LNCAP (cell line): ENCODE measurements at regions not wholly inside any gene's neighbourhood (a gene's known extent, or its start where the extent isn't known, plus 50 kb on each side); places are given as distances from the start of the nearest gene placed in this dataset.

Source experiments
- CTCF ChIP-seq: fragments of 450-650 bp; IDR thresholded peaks from 2 replicates; pipeline ENCODE4 v1.5.1; 2017; ENCODE audit warnings: mild to moderate bottlenecking

GRCh38 chr12:111129149-111129767 lies 208.9 kb upstream of the MYL2 start:
- TF ChIP-seq CTCF = no peak

GRCh38 chr12:111126331-111126730 lies 206.0 kb upstream of the MYL2 start:
- no peak for TF ChIP-seq CTCF

- TF ChIP-seq CTCF = no peak
Measured at GRCh38 chr12:111124183-111124582, 203.8 kb upstream of the MYL2 start.

- no peak for TF ChIP-seq CTCF
Measured at GRCh38 chr12:111123390-111123789, 203.0 kb upstream of the MYL2 start.

GRCh38 chr12:111122458-111122878 lies 202.1 kb upstream of the MYL2 start:
- no peak for TF ChIP-seq CTCF

- no peak; the same call in 1 of the 2 replicates for TF ChIP-seq CTCF
Measured at GRCh38 chr12:111121840-111122239, 201.5 kb upstream of the MYL2 start.

- no peak for TF ChIP-seq CTCF
Measured at GRCh38 chr12:111120578-111120977, 200.2 kb upstream of the MYL2 start.

GRCh38 chr12:111117017-111117416 lies 196.6 kb upstream of the MYL2 start:
- TF ChIP-seq CTCF = no peak
